Fibroblast of peridontal ligament (primary cell): ENCODE measurements at regions not wholly inside any gene's neighbourhood (a gene's known extent, or its start where the extent isn't known, plus 50 kb on each side); places are given as distances from the start of the nearest gene placed in this dataset.
"Not testable (repeated sequence)": the region's sequence is repeated elsewhere in the genome, so short reads cannot be mapped to it uniquely, and the experiment has no call there.

ENCODE experiments used
- DNase-seq: peaks from one replicate; pipeline ENCODE4 v3.0.0-alpha.2; 2010; ENCODE audit errors: extremely low read depth

GRCh38 chr10:125276133-125276532 lies 115.8 kb upstream of the CTBP2 start:
- DNase-seq = no peak

- DNase-seq = no peak
Measured at GRCh38 chr10:125274961-125275360, 114.6 kb upstream of the CTBP2 start.

- DNase-seq = no peak
Measured at GRCh38 chr10:125273023-125273422, 112.7 kb upstream of the CTBP2 start.

GRCh38 chr10:125269716-125270115 lies 109.4 kb upstream of the CTBP2 start:
- no peak for DNase-seq

DNA sequence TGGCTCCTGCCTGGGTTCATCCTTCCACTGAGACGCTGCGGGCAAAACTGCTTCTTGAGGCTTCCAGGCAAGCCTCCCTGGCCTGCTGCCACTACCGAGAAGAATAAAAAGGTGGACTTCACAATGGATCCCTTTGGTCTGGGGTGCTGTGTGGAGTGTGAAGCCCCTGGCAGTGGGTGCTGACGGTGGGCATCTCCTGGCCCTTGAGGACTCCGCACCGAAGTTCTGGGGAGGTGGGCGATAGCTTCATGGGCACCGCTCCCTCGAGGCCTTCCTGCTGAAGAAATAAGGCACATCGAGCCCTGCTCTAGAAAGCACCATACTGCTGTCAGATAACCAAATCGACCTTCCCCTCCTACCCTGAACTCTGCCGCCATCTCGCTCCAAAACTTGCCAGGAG lies 106.6 kb upstream of the CTBP2 start:
- DNase-seq = no peak

- no peak for DNase-seq
Measured at GRCh38 chr10:125266541-125266940, 106.2 kb upstream of the CTBP2 start.

GRCh38 chr10:125265579-125265955 lies 105.2 kb upstream of the CTBP2 start:
- DNase-seq = no peak

DNA sequence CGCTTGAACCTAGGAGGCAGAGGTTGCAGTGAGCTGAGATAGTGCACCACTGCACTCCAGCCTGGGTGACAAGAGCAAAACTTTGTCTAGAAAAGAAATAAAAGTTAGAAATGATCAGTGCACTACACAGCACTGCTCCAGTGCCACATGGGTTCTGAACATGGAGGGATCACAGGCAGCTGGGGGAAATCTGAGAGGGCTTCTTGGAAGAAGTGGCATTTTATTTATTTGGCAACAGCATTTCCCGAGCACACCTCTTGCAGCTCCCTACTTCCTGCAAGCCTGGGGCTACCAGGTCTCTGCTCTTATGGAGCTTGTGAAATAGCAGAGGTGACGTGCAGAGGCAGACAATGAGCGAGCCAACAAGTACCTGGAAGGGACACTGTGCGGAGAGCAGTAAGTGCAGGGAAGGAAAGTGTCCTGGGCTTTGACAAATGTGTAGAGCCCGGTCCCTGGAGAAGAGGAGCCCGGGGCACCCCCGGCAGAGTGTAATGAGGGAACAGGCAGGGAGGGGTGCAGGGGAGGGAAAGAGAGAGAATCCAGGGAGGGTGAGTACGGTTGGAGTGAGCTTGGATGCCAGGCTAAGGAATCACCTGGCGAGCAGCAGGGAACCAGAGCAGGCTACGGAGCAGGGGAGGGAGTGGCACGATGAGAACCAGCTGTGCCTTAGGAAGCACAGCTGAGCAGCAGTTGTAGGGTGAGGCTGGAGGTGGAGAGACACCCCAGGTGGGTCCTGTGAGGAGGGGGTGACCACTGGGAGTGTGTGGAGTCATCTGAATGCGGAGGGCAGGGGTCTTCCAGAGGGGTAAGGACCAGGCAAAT lies 104.6 kb upstream of the CTBP2 start:
- DNase-seq = no peak

- no peak for DNase-seq
Measured at GRCh38 chr10:125264091-125264490, 103.7 kb upstream of the CTBP2 start.

DNA sequence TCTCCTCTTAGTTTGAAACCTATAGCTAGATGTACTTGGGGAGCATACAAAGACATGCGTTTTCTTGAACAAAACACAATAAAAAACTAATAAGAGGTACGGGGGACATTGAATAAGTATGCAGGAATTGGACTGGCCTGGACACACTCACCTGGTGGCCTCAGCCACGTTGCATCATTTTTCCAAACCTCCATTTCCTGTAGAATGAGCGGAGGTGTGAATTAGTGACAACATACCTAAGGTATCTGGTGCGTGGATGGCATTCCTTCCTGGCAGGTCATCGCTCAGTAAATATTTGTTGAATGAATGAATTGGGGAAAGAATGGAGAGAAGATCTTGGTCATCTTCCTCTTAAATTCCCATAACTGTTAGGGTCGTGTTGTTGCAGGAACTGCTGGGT lies 103.2 kb upstream of the CTBP2 start:
- DNase-seq = no peak

- DNase-seq = no peak
Measured at GRCh38 chr10:125262920-125263319, 102.6 kb upstream of the CTBP2 start.

GRCh38 chr10:125262409-125262808 lies 102.0 kb upstream of the CTBP2 start:
- no peak for DNase-seq

DNA sequence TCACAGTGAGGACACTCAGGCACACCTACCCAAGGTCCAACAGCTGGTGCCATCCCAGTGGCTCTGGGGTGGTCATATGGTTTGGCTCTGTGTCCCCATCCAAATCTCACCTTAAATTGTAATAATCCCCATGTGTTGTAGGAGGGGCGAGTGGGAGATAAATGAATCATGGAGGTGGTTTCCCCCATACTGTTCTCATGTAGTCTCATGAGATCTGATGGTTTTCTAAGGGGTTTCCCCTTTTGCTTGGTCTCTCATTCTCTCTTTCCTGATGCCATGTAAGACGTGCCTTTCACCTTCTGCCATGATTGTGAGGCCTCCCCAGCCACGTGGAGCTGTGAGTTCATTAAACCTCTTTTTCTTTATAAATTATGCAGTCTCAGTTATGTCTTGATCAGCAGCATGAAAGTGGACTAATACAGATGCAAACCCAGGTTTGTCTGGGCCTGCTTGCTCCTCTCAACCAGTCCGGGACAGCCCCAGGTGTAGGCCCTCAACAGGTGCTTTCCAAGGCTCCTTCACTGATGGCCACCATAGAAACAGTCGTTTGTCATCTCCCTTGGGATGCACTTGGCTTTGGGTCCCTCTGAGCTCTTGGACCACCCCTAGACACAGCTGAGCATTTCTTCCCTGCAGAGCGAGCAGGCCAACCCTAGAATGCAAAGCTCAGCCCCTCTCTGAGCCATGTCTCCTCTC lies 101.3 kb upstream of the CTBP2 start:
- no peak for DNase-seq

GRCh38 chr10:125260260-125260659 lies 99.9 kb upstream of the CTBP2 start:
- DNase-seq = no peak

- DNase-seq = no peak
Measured at GRCh38 chr10:125259651-125260050, 99.3 kb upstream of the CTBP2 start.

GRCh38 chr10:125258676-125259075 lies 98.3 kb upstream of the CTBP2 start:
- DNase-seq = no peak

- no peak for DNase-seq
Measured at GRCh38 chr10:125257521-125258108, 97.3 kb upstream of the CTBP2 start.

GRCh38 chr10:125256026-125256425 lies 95.7 kb upstream of the CTBP2 start:
- no peak for DNase-seq

GRCh38 chr10:125252937-125253336 lies 92.6 kb upstream of the CTBP2 start:
- DNase-seq = no peak

GRCh38 chr10:125250834-125251233 lies 90.5 kb upstream of the CTBP2 start:
- DNase-seq = not testable (repeated sequence)

- DNase-seq = no peak
Measured at GRCh38 chr10:125249948-125250347, 89.6 kb upstream of the CTBP2 start.

GRCh38 chr10:125248489-125248888 lies 88.1 kb upstream of the CTBP2 start:
- no peak for DNase-seq

DNA sequence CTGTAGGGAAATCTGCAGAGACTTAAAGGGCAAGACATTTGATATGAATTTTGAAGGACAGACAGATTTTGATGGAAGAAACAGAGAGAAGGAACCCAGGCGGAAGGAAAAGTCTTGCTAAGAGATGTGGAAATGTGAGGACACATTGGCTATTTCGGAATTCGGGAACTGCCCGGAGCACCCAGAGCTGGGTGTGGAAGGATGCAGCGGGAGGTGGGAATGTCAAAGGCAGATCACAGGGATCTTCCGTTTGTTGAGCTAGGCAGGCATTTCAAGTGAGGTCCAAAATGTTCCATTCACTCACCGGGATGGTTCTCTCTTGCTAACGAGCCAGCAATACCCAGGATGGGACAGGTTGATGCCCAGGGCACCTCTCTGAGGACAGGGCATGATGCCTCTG lies 87.2 kb upstream of the CTBP2 start:
- no peak for DNase-seq
